Dedifferentiated amniotic fluid mesenchymal stem cell (primary cell): ENCODE measurements at regions not wholly inside any gene's neighbourhood (a gene's known extent, or its start where the extent isn't known, plus 50 kb on each side); places are given as distances from the start of the nearest gene placed in this dataset.
"Not testable (repeated sequence)": the region's sequence is repeated elsewhere in the genome, so short reads cannot be mapped to it uniquely, and the experiment has no call there.

Source experiments
- DNase-seq: peaks from one replicate; pipeline ENCODE4 v3.0.0-alpha.2; 2016; ENCODE audit errors: extremely low spot score

GRCh38 chr4:12943069-12943468 lies 541.1 kb downstream of the RAB28 start:
- DNase-seq, result no peak

GRCh38 chr4:12933760-12934221 lies 550.3 kb downstream of the RAB28 start:
- DNase-seq, result no peak

GRCh38 chr4:12932203-12932788 lies 551.8 kb downstream of the RAB28 start:
- no peak for DNase-seq

GRCh38 chr4:12929784-12930183 lies 554.4 kb downstream of the RAB28 start:
- no peak for DNase-seq

- DNase-seq, result no peak
Observed at GRCh38 chr4:12928751-12929150, 555.4 kb downstream of the RAB28 start.

GRCh38 chr4:12926189-12927066 lies 557.7 kb downstream of the RAB28 start:
- DNase-seq, result no peak

- no peak for DNase-seq
Observed at GRCh38 chr4:12924728-12925320, 559.3 kb downstream of the RAB28 start.

GRCh38 chr4:12924253-12924652 lies 559.9 kb downstream of the RAB28 start:
- DNase-seq, result no peak

- no peak for DNase-seq
Observed at GRCh38 chr4:12912896-12913418, 571.2 kb downstream of the RAB28 start.

- no peak for DNase-seq
Observed at GRCh38 chr4:12911750-12912358, 572.3 kb downstream of the RAB28 start.

GRCh38 chr4:12903640-12904039 lies 580.5 kb downstream of the RAB28 start:
- not testable (repeated sequence) for DNase-seq

GRCh38 chr4:12902735-12903134 lies 581.4 kb downstream of the RAB28 start:
- no peak for DNase-seq

GRCh38 chr4:12897954-12898353 lies 586.2 kb downstream of the RAB28 start:
- no peak for DNase-seq

GRCh38 chr4:12894062-12894461 lies 590.1 kb downstream of the RAB28 start:
- DNase-seq, result no peak

- DNase-seq, result no peak
Observed at GRCh38 chr4:12889054-12889453, 595.1 kb downstream of the RAB28 start.

GRCh38 chr4:12884846-12885796 lies 599.0 kb downstream of the RAB28 start:
- no peak for DNase-seq

GRCh38 chr4:12881945-12882584 lies 602.1 kb downstream of the RAB28 start:
- no peak for DNase-seq

GRCh38 chr4:12880844-12881243 lies 603.3 kb downstream of the RAB28 start:
- DNase-seq, result no peak

GRCh38 chr4:12879496-12879895 lies 604.6 kb downstream of the RAB28 start:
- no peak for DNase-seq

- DNase-seq, result no peak
Observed at GRCh38 chr4:12875640-12876243, 608.4 kb downstream of the RAB28 start.
